WI38 (cell line): ENCODE measurements at regions not wholly inside any gene's neighbourhood (a gene's known extent, or its start where the extent isn't known, plus 50 kb on each side); places are given as distances from the start of the nearest gene placed in this dataset.

ENCODE experiments used
- H3K4me3 ChIP-seq: 2 replicates; pipeline ENCODE4 v1.5.1; 2011; ENCODE audit warnings: low read depth, mild to moderate bottlenecking, control low read depth, low read length
- CTCF ChIP-seq: IDR thresholded peaks from 2 replicates; pipeline ENCODE4 v1.5.1; 2012; ENCODE audit warnings: low read depth, mild to moderate bottlenecking, control low read depth, low read length

- no peak overlapping the region for H3K4me3 ChIP-seq
- no peak for TF ChIP-seq CTCF
Observed at GRCh38 chr18:40566510-40566844, 1388.6 kb upstream of the PIK3C3 start.

- H3K4me3 ChIP-seq: no peak overlapping the region
- no peak for TF ChIP-seq CTCF
Observed at GRCh38 chr18:40565805-40566509, 1389.1 kb upstream of the PIK3C3 start.

GRCh38 chr18:40559556-40559955, 1395.5 kb upstream of the PIK3C3 start:
- H3K4me3 ChIP-seq: no peak overlapping the region
- no peak for TF ChIP-seq CTCF

- no peak for TF ChIP-seq CTCF
- H3K4me3 ChIP-seq: no peak overlapping the region
Observed at GRCh38 chr18:40558706-40559392, 1396.2 kb upstream of the PIK3C3 start.

GRCh38 chr18:40555914-40556313, 1399.1 kb upstream of the PIK3C3 start:
- no peak for TF ChIP-seq CTCF

GRCh38 chr18:40553029-40553428, 1402.0 kb upstream of the PIK3C3 start:
- no peak overlapping the region for H3K4me3 ChIP-seq
- TF ChIP-seq CTCF: no peak

More at GRCh38 chr18:40555914-40556313, 1399.1 kb upstream of the PIK3C3 start:
- no peak overlapping the region for H3K4me3 ChIP-seq

GRCh38 chr18:40546875-40547274, 1408.2 kb upstream of the PIK3C3 start:
- H3K4me3 ChIP-seq: no peak overlapping the region

More at GRCh38 chr18:40546875-40547274, 1408.2 kb upstream of the PIK3C3 start:
- TF ChIP-seq CTCF: no peak
